ENCODE measurements at regions not wholly inside any gene's neighbourhood (a gene's known extent, or its start where the extent isn't known, plus 50 kb on each side); places are given as distances from the start of the nearest gene placed in this dataset.

DNA sequence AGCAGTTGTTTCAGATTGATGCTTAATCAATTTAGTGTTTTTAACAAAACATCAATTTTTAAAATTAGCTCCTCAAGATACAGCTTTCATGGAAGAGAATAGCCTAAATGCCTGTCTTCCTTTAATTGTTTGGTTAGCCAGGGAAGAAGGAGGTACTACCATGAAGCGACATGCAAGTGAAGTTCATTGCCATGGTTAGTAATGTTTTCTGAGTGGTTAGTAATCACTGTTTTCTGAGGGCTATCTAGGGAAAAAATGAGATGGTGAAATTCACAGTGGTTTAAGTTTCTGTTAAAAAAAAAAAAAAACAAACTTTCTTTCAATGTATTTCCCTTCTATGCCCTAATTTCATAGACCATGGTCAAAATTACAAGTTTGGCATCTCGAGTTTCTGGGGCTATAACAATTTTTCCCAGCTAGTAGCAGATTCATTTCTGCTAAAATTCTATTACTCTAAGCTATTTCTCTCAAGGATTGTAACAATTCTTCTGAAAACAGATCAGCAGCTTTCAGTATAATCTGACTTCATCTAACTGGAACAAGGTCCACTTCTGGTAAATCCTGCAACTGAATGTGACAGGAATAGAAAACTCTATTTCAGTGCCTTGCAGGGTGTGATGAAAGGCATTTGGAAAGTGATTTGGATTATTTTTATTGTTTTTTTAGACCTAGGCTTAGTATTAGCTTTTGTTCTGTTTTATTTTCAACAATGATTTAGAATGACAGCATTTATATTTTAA is 157.0 kb downstream of the PCDH18 start:
- Histone ChIP-seq H3K9me3 (ENCODE audit: low read depth) (no peaks in the 10 kb centered on the region), H3K4me1 (no peaks in the 10 kb centered on the region), H3F3A (ENCODE audit: low read depth) (no peaks in the 10 kb centered on the region), H3K4me3 (no peak overlapping the region), H4K20me1 (ENCODE audit: low read depth) (no peaks in the 10 kb centered on the region), H2AFZ (replicated peaks) (no peak overlapping the region), H3K27ac (no peak overlapping the region), H3K4me2 (no peak overlapping the region), H3K79me2 (ENCODE audit: low read depth) (no peaks in the 10 kb centered on the region), H3K27me3 (no peaks in the 10 kb centered on the region), H3K9ac (no peak overlapping the region), H3K36me3 (no peaks in the 10 kb centered on the region)
- no peak for TF ChIP-seq EZH2 (IDR thresholded peaks at IDR 0.05)
- no peak for TF ChIP-seq CTCF (IDR thresholded peaks at IDR 0.05)
- no peak for TF ChIP-seq EZH2phosphoT487 (IDR thresholded peaks at IDR 0.05)
- Mint-ChIP-seq H3K27ac (no peak overlapping the region), H3K27me3 (ENCODE audit: insufficient read depth, low read depth) (peaks cover 2% of the 10 kb centered on the region), H3K36me3 (no peaks in the 10 kb centered on the region), H3K9me3 (no peaks in the 10 kb centered on the region), H3K4me3 (no peak overlapping the region), H3K4me1 (peaks cover 3% of the 10 kb centered on the region)
- DNase-seq (ENCODE audit: low spot score), result no peak

GRCh38 chr4:137370679-137371078 is 161.6 kb downstream of the PCDH18 start:
- Histone ChIP-seq H3K9me3 (ENCODE audit: low read depth) (no peaks in the 10 kb centered on the region), H3K9ac (no peak overlapping the region), H3K4me3 (no peak overlapping the region), H2AFZ (replicated peaks) (no peak overlapping the region), H4K20me1 (ENCODE audit: low read depth) (no peaks in the 10 kb centered on the region), H3K4me2 (no peak overlapping the region), H3F3A (ENCODE audit: low read depth) (no peaks in the 10 kb centered on the region), H3K27me3 (no peaks in the 10 kb centered on the region), H3K4me1 (no peaks in the 10 kb centered on the region), H3K36me3 (no peaks in the 10 kb centered on the region), H3K79me2 (ENCODE audit: low read depth) (no peaks in the 10 kb centered on the region), H3K27ac (no peak overlapping the region)
- Mint-ChIP-seq H3K9me3 (no peaks in the 10 kb centered on the region), H3K4me3 (no peak overlapping the region), H3K4me1 (peaks cover 3% of the 10 kb centered on the region), H3K27me3 (ENCODE audit: insufficient read depth, low read depth) (no peaks in the 10 kb centered on the region), H3K36me3 (no peaks in the 10 kb centered on the region), H3K27ac (no peak overlapping the region)
- no peak for DNase-seq (ENCODE audit: low spot score)
- no peak for TF ChIP-seq CTCF (IDR thresholded peaks at IDR 0.05)
- no peak for TF ChIP-seq EZH2phosphoT487 (IDR thresholded peaks at IDR 0.05)
- TF ChIP-seq EZH2 (IDR thresholded peaks at IDR 0.05), result no peak

GRCh38 chr4:137370206-137370633 is 162.1 kb downstream of the PCDH18 start:
- no peaks in the 10 kb centered on the region for H4K20me1 ChIP-seq (ENCODE audit: low read depth)
- H3K27ac Mint-ChIP-seq, result no peak overlapping the region
- H3K4me2 ChIP-seq, result no peak overlapping the region
- H3K79me2 ChIP-seq (ENCODE audit: low read depth), result no peaks in the 10 kb centered on the region
- H3K9ac ChIP-seq, result no peak overlapping the region
- DNase-seq (ENCODE audit: low spot score), result no peak
- no peak overlapping the region for H3K4me3 ChIP-seq
- H3K27me3 ChIP-seq, result no peaks in the 10 kb centered on the region
- H3K9me3 ChIP-seq (ENCODE audit: low read depth), result no peaks in the 10 kb centered on the region
- no peak overlapping the region for H3K4me3 Mint-ChIP-seq
- no peak overlapping the region for H3K27ac ChIP-seq
- peaks cover 3% of the 10 kb centered on the region for H3K4me1 Mint-ChIP-seq
- no peaks in the 10 kb centered on the region for H3K36me3 ChIP-seq
- TF ChIP-seq EZH2phosphoT487 (IDR thresholded peaks at IDR 0.05), result no peak
- TF ChIP-seq EZH2 (IDR thresholded peaks at IDR 0.05), result no peak
- TF ChIP-seq CTCF (IDR thresholded peaks at IDR 0.05), result no peak
- no peaks in the 10 kb centered on the region for H3K27me3 Mint-ChIP-seq (ENCODE audit: insufficient read depth, low read depth)
- no peaks in the 10 kb centered on the region for H3K9me3 Mint-ChIP-seq
- H3F3A ChIP-seq (ENCODE audit: low read depth), result no peaks in the 10 kb centered on the region
- H3K4me1 ChIP-seq, result no peaks in the 10 kb centered on the region
- no peak overlapping the region for H2AFZ ChIP-seq (replicated peaks)
- H3K36me3 Mint-ChIP-seq, result no peaks in the 10 kb centered on the region
